CD4-positive, alpha-beta T cell treated with Interleukin-17A for 4 hours (primary cell): ENCODE measurements at regions not wholly inside any gene's neighbourhood (a gene's known extent, or its start where the extent isn't known, plus 50 kb on each side); places are given as distances from the start of the nearest gene placed in this dataset.
"Not testable (repeated sequence)": the region's sequence is repeated elsewhere in the genome, so short reads cannot be mapped to it uniquely, and the experiment has no call there.

Experiments used
- DNase-seq: peaks from one replicate; pipeline ENCODE4 v3.0.0-alpha.2; 2020; ENCODE audit warnings: mixed read lengths

- DNase-seq = no peak
These were observed 80.8 kb upstream of the PAX2 start for GRCh38 chr10:100664316-100665149.

- not testable (repeated sequence) for DNase-seq
These were observed 78.7 kb upstream of the PAX2 start for GRCh38 chr10:100666634-100667033.

GRCh38 chr10:100669616-100670015, 75.8 kb upstream of the PAX2 start:
- no peak for DNase-seq

GRCh38 chr10:100670368-100670767, 75.0 kb upstream of the PAX2 start:
- DNase-seq = no peak

- DNase-seq = peak; percentile 63
These were observed 74.4 kb upstream of the PAX2 start for GRCh38 chr10:100670828-100671479.

GRCh38 chr10:100672199-100672598, 73.2 kb upstream of the PAX2 start:
- no peak for DNase-seq

GRCh38 chr10:100677290-100677945, 68.0 kb upstream of the PAX2 start:
- DNase-seq = no peak

- DNase-seq = no peak
These were observed 66.1 kb upstream of the PAX2 start for GRCh38 chr10:100679327-100679726.

GRCh38 chr10:100683004-100683403, 62.4 kb upstream of the PAX2 start:
- no peak for DNase-seq

GRCh38 chr10:100683545-100684300, 61.7 kb upstream of the PAX2 start:
- no peak for DNase-seq

GRCh38 chr10:100684688-100685235, 60.6 kb upstream of the PAX2 start:
- no peak for DNase-seq

GRCh38 chr10:100685331-100685730, 60.1 kb upstream of the PAX2 start:
- no peak for DNase-seq

- DNase-seq = no peak
These were observed 58.0 kb upstream of the PAX2 start for GRCh38 chr10:100687143-100688003.

- DNase-seq = no peak
These were observed 57.2 kb upstream of the PAX2 start for GRCh38 chr10:100688201-100688600.

GRCh38 chr10:100693821-100694220, 51.6 kb upstream of the PAX2 start:
- no peak for DNase-seq
